Lung (tissue), 11 donors: ENCODE measurements at regions not wholly inside any gene's neighbourhood (a gene's known extent, or its start where the extent isn't known, plus 50 kb on each side); places are given as distances from the start of the nearest gene placed in this dataset.

Experiments used
- ATAC-seq: fragments of 200-7000 bp; cut with Tn5 transposase; one replicate; pipeline ENCODE4 v1.9.1; 2020; ENCODE audit warnings: moderate number of reproducible peaks; ENCODE audit not compliant: insufficient read depth, low FRiP score
- DNase-seq, 3 donors: peaks; one replicate each; pipeline ENCODE4 v3.0.0-alpha.2; 2013 to 2017
- H3K27ac ChIP-seq, 2 donors: one replicate each; pipeline ENCODE4 v1.5.1; 2013; ENCODE audit warnings: mild to moderate bottlenecking in 2 of 2, moderate library complexity in 2 of 2, control low read depth in 1 of 2, inconsistent platforms in 1 of 2, low read depth in 1 of 2, low read length in 1 of 2
- H3K27me3 ChIP-seq, 3 donors: one replicate each; pipeline ENCODE4 v1.5.1; 2013; ENCODE audit warnings: low read length in 2 of 3; ENCODE audit not compliant: control insufficient read depth in 3 of 3, insufficient read depth in 3 of 3
- H3K36me3 ChIP-seq, 4 donors: one replicate each; pipeline ENCODE4 v1.5.1; 2013; ENCODE audit warnings: low read length in 4 of 4, mild to moderate bottlenecking in 1 of 4, moderate library complexity in 1 of 4; ENCODE audit not compliant: control insufficient read depth in 4 of 4, insufficient read depth in 4 of 4
- H3K4me1 ChIP-seq, 5 donors: one replicate each; pipeline ENCODE4 v1.5.1; 2013; ENCODE audit warnings: low read length in 5 of 5, mild to moderate bottlenecking in 2 of 5, moderate library complexity in 1 of 5; ENCODE audit not compliant: control insufficient read depth in 5 of 5, insufficient read depth in 5 of 5
- H3K4me3 ChIP-seq: one replicate; pipeline ENCODE4 v1.5.1; 2013; ENCODE audit warnings: mild to moderate bottlenecking, control low read depth, moderate library complexity
- H3K9ac ChIP-seq, 2 donors: one replicate each; pipeline ENCODE4 v1.5.1; 2013; ENCODE audit warnings: low read length in 2 of 2, control low read depth in 1 of 2; ENCODE audit not compliant: insufficient read depth in 1 of 2
- H3K9me3 ChIP-seq, 4 donors: one replicate each; pipeline ENCODE4 v1.5.1; 2013; ENCODE audit warnings: low read length in 3 of 4, mild to moderate bottlenecking in 1 of 4, moderate library complexity in 1 of 4; ENCODE audit not compliant: control insufficient read depth in 4 of 4, insufficient read depth in 3 of 4
- WGBS, 2 donors: extraction: QIAGEN DNeasy Blood & Tissue Kit; methylation state at CpG; one replicate each; pipeline ENCODE4 v1.1.7; 2013; 5-methylcytosine and 5-hydroxymethylcytosine counted together
- TF ChIP-seq, protein P1 (sequence below): IDR thresholded peaks from 2 replicates; pipeline ENCODE4 v1.5.1; 2012; ENCODE audit warnings: mild to moderate bottlenecking; ENCODE audit errors: control extremely low read depth, extremely low read depth
- donor health status: control.
- donor health status: control.
- donor health status: Bipolar disorder and iron deficiency.
- donor health status: healthy.
- donor health status: DM: yes; HTN: yes; CAD: no.

DNA sequence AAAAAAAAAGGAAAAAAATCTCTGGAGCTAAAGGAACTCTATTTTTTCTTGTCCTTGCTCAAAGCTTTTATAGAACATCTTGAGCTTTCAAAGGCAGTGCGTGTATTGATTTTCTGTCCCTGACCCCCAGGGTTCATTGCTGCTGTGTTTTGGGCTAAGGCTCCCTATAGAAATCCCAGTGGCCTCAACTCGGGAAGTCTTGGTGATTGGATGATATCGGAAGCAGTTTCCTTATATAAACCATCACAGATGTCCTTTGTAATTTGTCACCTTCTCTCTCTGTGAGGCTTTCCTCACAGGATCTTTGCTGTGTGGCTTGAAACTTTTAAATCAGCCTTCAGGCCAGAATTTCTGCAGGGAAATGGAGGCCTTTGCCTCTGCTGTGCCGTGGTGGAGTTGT, 397.7 kb downstream of the RPS6KC1 start:
- WGBS, 2 donors: 66 to 75% methylated on average over 4 of the region's 4 CpGs
- ATAC-seq: no peak
- TF ChIP-seq, protein P1, sequence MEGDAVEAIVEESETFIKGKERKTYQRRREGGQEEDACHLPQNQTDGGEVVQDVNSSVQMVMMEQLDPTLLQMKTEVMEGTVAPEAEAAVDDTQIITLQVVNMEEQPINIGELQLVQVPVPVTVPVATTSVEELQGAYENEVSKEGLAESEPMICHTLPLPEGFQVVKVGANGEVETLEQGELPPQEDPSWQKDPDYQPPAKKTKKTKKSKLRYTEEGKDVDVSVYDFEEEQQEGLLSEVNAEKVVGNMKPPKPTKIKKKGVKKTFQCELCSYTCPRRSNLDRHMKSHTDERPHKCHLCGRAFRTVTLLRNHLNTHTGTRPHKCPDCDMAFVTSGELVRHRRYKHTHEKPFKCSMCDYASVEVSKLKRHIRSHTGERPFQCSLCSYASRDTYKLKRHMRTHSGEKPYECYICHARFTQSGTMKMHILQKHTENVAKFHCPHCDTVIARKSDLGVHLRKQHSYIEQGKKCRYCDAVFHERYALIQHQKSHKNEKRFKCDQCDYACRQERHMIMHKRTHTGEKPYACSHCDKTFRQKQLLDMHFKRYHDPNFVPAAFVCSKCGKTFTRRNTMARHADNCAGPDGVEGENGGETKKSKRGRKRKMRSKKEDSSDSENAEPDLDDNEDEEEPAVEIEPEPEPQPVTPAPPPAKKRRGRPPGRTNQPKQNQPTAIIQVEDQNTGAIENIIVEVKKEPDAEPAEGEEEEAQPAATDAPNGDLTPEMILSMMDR: no peak

DNA sequence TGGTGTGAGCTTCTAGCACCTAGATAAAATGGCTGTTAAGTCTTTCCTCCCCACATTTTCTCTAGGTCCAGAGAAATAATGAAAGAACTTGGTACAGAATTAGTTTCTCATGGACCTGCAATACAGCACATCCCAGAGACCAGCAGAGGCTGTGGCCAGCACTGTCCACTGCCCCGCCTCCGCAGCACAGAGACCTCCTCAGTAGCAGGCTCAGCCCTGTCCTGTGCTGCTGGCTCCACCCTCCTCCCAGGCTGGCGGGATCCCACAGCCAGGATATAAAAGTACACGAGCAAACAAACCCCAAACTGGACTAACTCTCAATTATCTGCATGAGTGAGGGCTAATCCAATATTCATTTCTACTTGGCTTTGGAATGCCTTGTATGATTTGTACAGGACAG, 401.5 kb downstream of the RPS6KC1 start:
- H3K27me3 ChIP-seq: peaks cover 0 to 2% (median 0%) of the 10 kb centered on the region in 3 donors
- no peak for DNase-seq
- TF ChIP-seq, protein P1: no peak
- H3K27ac ChIP-seq: no peak overlapping the region
- ATAC-seq: no peak
- no peak overlapping the region for H3K9ac ChIP-seq
- H3K4me1 ChIP-seq: peaks cover 0 to 14% (median 0%) of the 10 kb centered on the region in 5 donors
- no peaks in the 10 kb centered on the region for H3K36me3 ChIP-seq
- WGBS, 2 donors: 76 to 79% methylated on average over 4 of the region's 4 CpGs
- no peaks in the 10 kb centered on the region for H3K9me3 ChIP-seq
- H3K4me3 ChIP-seq: no peak overlapping the region

More for the DNA sequence above, 397.7 kb downstream of the RPS6KC1 start:
- Histone ChIP-seq H3K9me3 (no peaks in the 10 kb centered on the region), H3K9ac (no peak overlapping the region), H3K27me3 (peaks cover 0 to 2% (median 0%) of the 10 kb centered on the region in 3 donors), H3K4me1 (peaks cover 0 to 14% (median 0%) of the 10 kb centered on the region in 5 donors), H3K36me3 (no peaks in the 10 kb centered on the region), H3K27ac (no peak overlapping the region), H3K4me3 (no peak overlapping the region)
- DNase-seq: peak; percentile 37 to 86 (median 77)

DNA sequence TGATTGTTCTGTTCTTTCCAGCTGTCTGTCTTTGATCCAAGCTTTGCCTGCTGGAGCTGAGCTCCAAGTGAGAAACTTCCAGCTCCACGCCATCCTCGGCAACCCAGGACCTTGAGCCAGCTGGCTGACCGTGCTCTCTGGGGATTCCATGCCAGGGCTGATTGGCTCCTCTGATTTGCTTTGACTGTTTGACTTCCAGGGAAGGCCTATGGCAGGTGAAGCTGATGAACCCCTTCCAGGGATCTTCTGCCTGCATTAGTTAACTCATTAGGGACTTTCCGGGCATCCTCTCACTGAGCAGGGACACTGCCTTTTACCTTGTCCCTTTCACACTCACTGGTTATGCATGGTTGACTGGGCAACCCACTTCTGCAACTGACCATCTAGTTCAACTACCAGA, 406.1 kb downstream of the RPS6KC1 start:
- WGBS, 2 donors: 72 to 85% methylated on average over 4 of the region's 4 CpGs
- H3K4me3 ChIP-seq: no peak overlapping the region

More for the DNA sequence above, 406.1 kb downstream of the RPS6KC1 start:
- Histone ChIP-seq H3K4me1 (no peaks in the 10 kb centered on the region), H3K36me3 (no peaks in the 10 kb centered on the region), H3K9me3 (no peaks in the 10 kb centered on the region), H3K27me3 (peaks cover 0 to 2% (median 0%) of the 10 kb centered on the region in 3 donors), H3K27ac (no peak overlapping the region), H3K9ac (no peak overlapping the region)
- no peak for ATAC-seq
- DNase-seq: peak in 1 of 3 donors; percentile 16
- TF ChIP-seq, protein P1: no peak
